ENCODE measurements at regions not wholly inside any gene's neighbourhood (a gene's known extent, or its start where the extent isn't known, plus 50 kb on each side); places are given as distances from the start of the nearest gene placed in this dataset.
"Not testable (repeated sequence)": the region's sequence is repeated elsewhere in the genome, so short reads cannot be mapped to it uniquely, and the experiment has no call there.

DNA sequence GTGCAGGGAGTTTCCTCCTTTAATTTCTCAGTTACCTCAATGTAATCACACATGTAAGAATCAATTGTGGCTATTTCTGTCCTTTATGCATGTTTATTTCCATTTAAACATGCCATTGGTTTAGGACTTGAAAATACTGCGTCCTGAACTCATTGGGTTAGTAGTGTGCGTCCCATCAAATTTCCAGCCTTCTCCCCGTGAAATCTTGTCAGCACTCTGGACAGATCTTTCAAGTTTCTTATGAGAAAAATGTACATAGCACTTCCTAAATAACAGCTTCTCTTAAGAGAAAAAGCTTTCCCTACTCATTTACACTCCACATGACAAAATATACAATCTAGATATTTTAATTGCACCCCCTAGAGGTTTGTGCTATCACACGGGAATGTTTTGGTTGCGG, 353.9 kb upstream of the FOLH1 start:
- H3K9me3 ChIP-seq; H3K4me1 ChIP-seq; H3K4me3 ChIP-seq; H3K36me3 ChIP-seq; H3K27me3 ChIP-seq; H3K27ac ChIP-seq; intact Hi-C loops (cut with DNase I); DNase-seq: not testable (repeated sequence)
- WGBS, 2 donors = 72 to 73% methylated on average over 5 of the region's 5 CpGs

GRCh38 chr11:49579492-49579891, 371.1 kb upstream of the FOLH1 start:
- intact Hi-C loops (cut with DNase I); H3K4me3 ChIP-seq; H3K36me3 ChIP-seq; H3K27ac ChIP-seq; H3K4me1 ChIP-seq; H3K9me3 ChIP-seq; DNase-seq; H3K27me3 ChIP-seq: not testable (repeated sequence)
- WGBS, 2 donors = 55 to 59% methylated on average over 4 of the region's 4 CpGs

DNA sequence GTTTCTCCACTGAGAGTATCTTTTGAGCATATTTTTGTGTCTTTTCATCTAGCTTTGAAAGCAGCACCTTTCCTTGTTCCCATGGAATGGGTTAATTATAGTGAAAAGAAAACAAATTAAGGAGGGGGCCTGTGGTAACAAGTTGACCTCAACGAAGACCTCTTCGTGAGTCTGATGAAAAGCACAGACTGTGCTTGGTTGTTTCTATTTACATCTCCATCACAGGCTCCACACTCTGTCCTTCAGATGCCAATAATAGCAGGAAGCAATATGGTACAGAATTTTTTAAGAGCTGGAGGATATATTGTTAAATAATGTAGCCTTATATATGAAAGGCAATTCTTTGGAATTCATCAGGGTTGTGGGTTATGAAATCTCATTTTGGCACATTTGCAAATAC, 366.7 kb upstream of the OR4C13 start:
- H3K4me1 ChIP-seq; H3K27me3 ChIP-seq; H3K4me3 ChIP-seq; DNase-seq; H3K27ac ChIP-seq; H3K36me3 ChIP-seq; H3K9me3 ChIP-seq; intact Hi-C loops (cut with DNase I): not testable (repeated sequence)
- 58 to 72% methylated on average over 2 of the region's 2 CpGs for WGBS, 2 donors

DNA sequence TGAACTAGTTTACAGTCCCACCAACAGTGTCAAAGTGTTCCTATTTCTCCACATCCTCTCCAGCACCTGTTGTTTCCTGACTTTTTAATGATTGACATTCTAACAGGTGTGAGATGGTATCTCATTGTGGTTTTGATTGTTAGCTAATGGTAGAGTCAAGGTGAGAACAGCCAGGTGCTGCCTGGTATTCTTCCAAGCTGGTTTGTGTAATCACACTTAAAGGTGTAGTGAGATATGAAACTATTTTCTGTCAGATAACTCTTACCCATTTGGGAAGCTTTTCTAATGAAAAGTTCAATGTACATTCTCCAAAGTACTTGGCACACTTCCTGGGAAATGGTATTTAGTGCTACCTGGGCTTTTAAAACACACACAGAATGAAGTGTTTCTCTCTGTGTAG, 343.3 kb upstream of the OR4C13 start:
- DNase-seq; H3K36me3 ChIP-seq; H3K27ac ChIP-seq; H3K27me3 ChIP-seq; H3K9me3 ChIP-seq; intact Hi-C loops (cut with DNase I); H3K4me3 ChIP-seq; H3K4me1 ChIP-seq: not testable (repeated sequence)

DNA sequence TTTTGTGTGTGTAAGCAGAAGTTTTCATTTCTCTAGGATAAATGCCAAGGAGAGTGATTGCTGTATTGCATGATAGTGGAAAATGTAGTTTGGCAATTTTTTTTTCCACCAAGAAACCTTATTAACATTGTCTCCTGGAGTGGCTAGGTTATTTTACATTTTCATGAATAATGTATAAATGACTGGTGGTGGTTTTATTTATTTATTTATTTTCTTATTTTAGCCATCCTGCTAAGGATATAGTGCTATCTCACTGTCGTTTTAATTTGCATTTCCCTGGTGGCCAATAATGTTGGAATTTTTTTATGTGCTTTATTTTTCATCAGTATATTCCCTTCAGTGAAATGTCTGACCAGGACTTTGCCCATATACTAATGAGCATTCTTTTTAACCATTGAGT, 328.3 kb upstream of the OR4C13 start:
- H3K9me3 ChIP-seq; intact Hi-C loops (cut with DNase I); H3K36me3 ChIP-seq; H3K4me3 ChIP-seq; DNase-seq; H3K27me3 ChIP-seq; H3K4me1 ChIP-seq; H3K27ac ChIP-seq: not testable (repeated sequence)
- 40 to 62% methylated on average over 1 of the region's 1 CpG for WGBS, 2 donors

GRCh38 chr11:49670705-49671104, 281.5 kb upstream of the OR4C13 start:
- DNase-seq; H3K4me3 ChIP-seq; H3K27ac ChIP-seq; H3K4me1 ChIP-seq; H3K9me3 ChIP-seq; H3K27me3 ChIP-seq; intact Hi-C loops (cut with DNase I); H3K36me3 ChIP-seq: not testable (repeated sequence)
- 59 to 83% methylated on average over 2 of the region's 2 CpGs for WGBS, 2 donors

GRCh38 chr11:49702121-49702520, 250.1 kb upstream of the OR4C13 start:
- H3K36me3 ChIP-seq; H3K27ac ChIP-seq; H3K9me3 ChIP-seq; intact Hi-C loops (cut with DNase I); H3K27me3 ChIP-seq; H3K4me1 ChIP-seq; H3K4me3 ChIP-seq; DNase-seq: not testable (repeated sequence)
- WGBS, 2 donors = 62 to 66% methylated on average over 1 of the region's 1 CpG

DNA sequence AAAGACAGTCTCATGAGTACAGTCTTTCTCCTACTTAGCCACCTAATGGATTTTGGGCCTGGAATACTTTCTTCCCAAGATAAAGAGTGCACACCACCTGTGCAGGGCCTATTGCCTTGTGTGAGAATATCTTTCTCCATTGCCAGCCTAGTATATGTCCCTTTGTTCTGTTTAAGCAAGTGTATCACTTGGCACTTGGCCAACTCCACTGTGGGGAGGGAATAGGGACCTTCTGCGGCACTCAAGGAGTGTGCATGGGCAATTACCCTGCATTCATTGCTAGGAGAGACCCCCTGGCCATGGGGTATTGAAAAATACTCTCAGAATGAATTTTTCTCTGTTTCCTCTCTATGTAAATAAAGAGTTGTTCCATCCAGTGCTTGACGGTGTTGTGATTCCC, 201.7 kb upstream of the OR4C13 start:
- H3K4me1 ChIP-seq; DNase-seq; H3K27me3 ChIP-seq; intact Hi-C loops (cut with DNase I); H3K9me3 ChIP-seq; H3K36me3 ChIP-seq; H3K4me3 ChIP-seq; H3K27ac ChIP-seq: not testable (repeated sequence)
- WGBS, 2 donors = 85 to 88% methylated on average over 2 of the region's 2 CpGs

DNA sequence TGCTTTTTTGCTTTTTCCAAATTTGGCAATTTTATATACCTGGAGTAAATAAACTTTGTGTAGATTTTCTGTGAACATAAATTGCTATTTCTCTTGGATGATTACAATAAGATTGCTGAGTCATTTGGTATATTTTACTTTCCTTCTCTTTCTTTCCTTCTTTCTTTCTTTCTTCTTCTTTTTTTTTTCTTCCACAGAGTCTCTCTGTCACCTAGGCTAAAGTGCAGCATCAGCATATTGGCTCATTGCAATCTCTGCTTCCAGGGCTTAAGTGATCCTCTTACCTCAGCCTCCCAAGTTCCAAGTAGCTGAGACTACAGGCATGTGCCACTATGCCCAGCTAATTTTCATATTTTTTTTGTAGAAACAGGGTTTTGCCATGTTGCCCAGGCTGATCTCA, 201.2 kb upstream of the OR4C13 start:
- H3K36me3 ChIP-seq; H3K27ac ChIP-seq; H3K4me1 ChIP-seq; H3K27me3 ChIP-seq; DNase-seq; H3K4me3 ChIP-seq; H3K9me3 ChIP-seq; intact Hi-C loops (cut with DNase I): not testable (repeated sequence)

GRCh38 chr11:49780791-49781190, 171.4 kb upstream of the OR4C13 start:
- H3K9me3 ChIP-seq; H3K27me3 ChIP-seq; intact Hi-C loops (cut with DNase I); DNase-seq; H3K36me3 ChIP-seq; H3K27ac ChIP-seq; H3K4me1 ChIP-seq; H3K4me3 ChIP-seq: not testable (repeated sequence)
- WGBS, 2 donors = 94 to 95% methylated on average over 18 to 19 of the region's 20 CpGs

DNA sequence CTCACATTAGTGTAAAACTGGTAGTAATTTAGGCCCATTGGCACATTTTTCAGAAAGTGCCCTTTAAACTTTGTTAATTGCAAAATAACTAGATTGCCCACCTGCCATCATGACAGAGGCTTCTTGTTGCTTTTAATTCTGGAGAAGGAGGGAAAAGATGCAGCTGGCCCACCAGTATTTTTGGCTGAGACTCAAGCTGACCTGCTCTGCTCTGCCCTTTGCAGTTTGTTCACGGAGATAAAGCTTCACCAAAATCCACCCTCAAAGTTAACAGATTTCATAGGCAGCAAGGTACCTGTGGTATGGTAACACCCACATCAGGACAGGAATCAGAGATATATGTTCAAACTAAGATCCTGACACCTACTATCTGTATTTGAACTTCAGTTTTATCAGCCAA, 170.2 kb upstream of the OR4C13 start:
- H3K4me1 ChIP-seq; intact Hi-C loops (cut with DNase I); H3K27me3 ChIP-seq; H3K27ac ChIP-seq; H3K4me3 ChIP-seq; DNase-seq; H3K9me3 ChIP-seq; H3K36me3 ChIP-seq: not testable (repeated sequence)
- 69 to 80% methylated on average over 1 of the region's 1 CpG for WGBS, 2 donors

DNA sequence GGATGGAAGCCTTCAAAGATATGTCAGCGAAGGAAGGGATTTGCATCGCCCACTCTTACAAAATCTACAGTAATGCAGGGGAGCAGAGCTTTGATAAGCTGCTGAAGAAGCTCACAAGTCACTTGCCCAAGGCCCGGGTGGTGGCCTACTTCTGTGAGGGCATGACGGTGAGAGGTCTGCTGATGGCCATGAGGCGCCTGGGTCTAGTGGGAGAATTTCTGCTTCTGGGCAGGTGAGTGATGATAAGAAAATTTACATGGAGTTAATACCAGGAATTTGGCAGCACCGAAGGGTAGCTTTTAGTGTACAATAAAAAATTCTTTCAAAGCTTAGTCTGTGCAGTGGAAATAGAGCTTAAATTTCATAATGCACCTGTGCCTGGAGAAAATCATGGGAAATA, 168.3 kb upstream of the OR4C13 start:
- 86 to 91% methylated on average over 4 of the region's 6 CpGs for WGBS, 2 donors
- H3K27me3 ChIP-seq; H3K4me1 ChIP-seq; intact Hi-C loops (cut with DNase I); H3K36me3 ChIP-seq; H3K27ac ChIP-seq; H3K4me3 ChIP-seq; H3K9me3 ChIP-seq; DNase-seq: not testable (repeated sequence)

DNA sequence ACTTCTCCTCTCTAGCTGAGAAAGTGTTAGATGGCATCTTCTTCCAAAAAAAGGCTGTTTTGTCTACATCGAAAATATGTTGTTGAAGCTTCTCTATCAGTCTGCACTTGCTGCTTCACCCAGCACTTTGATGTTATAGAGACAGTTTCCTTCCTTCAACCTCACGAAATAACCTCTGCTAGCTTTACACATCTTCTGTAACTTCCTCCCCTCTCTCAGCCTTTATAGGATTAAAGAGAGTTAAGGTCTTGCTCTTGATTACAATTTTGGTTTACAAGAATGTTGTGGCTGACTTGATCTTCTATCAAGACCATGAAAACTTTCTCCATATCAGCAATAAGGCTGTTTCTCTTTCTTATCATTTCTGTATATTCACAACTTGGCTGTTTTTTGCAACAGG, 162.4 kb upstream of the OR4C13 start:
- WGBS, 2 donors = 67 to 71% methylated on average over 2 of the region's 2 CpGs
- H3K27ac ChIP-seq; intact Hi-C loops (cut with DNase I); DNase-seq; H3K9me3 ChIP-seq; H3K36me3 ChIP-seq; H3K27me3 ChIP-seq; H3K4me1 ChIP-seq; H3K4me3 ChIP-seq: not testable (repeated sequence)

- WGBS, 2 donors = 83 to 90% methylated on average over 35 to 36 of the region's 39 CpGs
- DNase-seq; H3K9me3 ChIP-seq; H3K27me3 ChIP-seq; intact Hi-C loops (cut with DNase I); H3K4me1 ChIP-seq; H3K4me3 ChIP-seq; H3K36me3 ChIP-seq; H3K27ac ChIP-seq: not testable (repeated sequence)
These were observed 153.9 kb upstream of the OR4C13 start for GRCh38 chr11:49798206-49798837.
